MM.1S (cell line): ENCODE measurements at regions not wholly inside any gene's neighbourhood (a gene's known extent, or its start where the extent isn't known, plus 50 kb on each side); places are given as distances from the start of the nearest gene placed in this dataset.
"Not testable (repeated sequence)": the region's sequence is repeated elsewhere in the genome, so short reads cannot be mapped to it uniquely, and the experiment has no call there.

Source experiments
- CTCF ChIP-seq: fragments of 300-600 bp; sonication (generic); IDR thresholded peaks from 2 replicates; pipeline ENCODE4 v1.5.1; 2016; ENCODE audit warnings: antibody characterized with exemption, low read length, mixed read lengths
- EZH2 ChIP-seq: fragments of 300-600 bp; sonication (generic); optimal IDR thresholded peaks from 2 replicates; pipeline ENCODE3; 2017; ENCODE audit warnings: low read depth, mild to moderate bottlenecking, antibody characterized with exemption, low read length, mixed read lengths

DNA sequence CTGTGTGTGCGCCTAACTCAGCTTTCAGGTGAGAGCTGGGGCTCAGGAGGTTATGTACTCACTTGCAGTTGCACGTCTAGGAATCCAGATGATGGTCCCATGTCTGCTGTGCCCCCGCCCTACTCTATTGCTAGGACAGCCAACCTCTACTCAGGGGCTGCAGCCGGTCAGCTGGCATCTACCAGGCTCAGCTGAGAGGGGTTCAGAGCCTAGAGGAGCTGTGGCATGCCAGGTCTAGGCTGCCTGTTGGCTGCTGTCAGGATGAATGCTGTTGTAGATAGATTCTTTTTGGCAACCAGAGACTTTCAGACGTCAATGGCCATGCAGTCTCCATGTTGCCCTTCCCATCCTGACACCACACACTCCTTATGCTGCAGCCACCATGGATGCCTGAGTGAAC lies 214.5 kb downstream of the RTP5 start:
- not testable (repeated sequence) for TF ChIP-seq EZH2, CTCF
